ENCODE measurements at regions not wholly inside any gene's neighbourhood (a gene's known extent, or its start where the extent isn't known, plus 50 kb on each side); places are given as distances from the start of the nearest gene placed in this dataset.

DNA sequence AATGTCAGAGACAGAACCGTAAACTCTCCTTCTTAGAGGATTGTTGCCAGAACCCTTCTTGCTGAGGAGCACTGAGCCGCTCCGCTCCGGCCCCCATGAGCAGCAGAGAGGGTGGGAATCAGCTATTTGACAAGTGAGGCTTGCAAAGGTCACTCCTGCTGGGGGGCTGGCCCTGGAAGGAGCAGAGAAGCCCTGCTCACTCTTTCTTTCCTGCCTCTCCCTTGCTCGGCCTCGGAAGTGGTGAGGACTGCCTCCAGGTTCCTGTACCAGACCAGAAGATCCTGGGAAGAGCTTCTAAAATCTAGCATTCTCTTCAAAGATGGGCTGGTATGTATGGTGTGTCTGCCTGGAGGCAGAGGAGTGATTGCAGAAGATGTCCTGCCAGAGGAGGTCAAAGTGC lies 168.6 kb upstream of the NECTIN1 start:
- TF ChIP-seq, protein P1, sequence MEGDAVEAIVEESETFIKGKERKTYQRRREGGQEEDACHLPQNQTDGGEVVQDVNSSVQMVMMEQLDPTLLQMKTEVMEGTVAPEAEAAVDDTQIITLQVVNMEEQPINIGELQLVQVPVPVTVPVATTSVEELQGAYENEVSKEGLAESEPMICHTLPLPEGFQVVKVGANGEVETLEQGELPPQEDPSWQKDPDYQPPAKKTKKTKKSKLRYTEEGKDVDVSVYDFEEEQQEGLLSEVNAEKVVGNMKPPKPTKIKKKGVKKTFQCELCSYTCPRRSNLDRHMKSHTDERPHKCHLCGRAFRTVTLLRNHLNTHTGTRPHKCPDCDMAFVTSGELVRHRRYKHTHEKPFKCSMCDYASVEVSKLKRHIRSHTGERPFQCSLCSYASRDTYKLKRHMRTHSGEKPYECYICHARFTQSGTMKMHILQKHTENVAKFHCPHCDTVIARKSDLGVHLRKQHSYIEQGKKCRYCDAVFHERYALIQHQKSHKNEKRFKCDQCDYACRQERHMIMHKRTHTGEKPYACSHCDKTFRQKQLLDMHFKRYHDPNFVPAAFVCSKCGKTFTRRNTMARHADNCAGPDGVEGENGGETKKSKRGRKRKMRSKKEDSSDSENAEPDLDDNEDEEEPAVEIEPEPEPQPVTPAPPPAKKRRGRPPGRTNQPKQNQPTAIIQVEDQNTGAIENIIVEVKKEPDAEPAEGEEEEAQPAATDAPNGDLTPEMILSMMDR (IDR thresholded peaks at IDR 0.05): no peak
- TF ChIP-seq POLR2A (IDR thresholded peaks at IDR 0.05): no peak

Measured in Peyer's patch (tissue), 4 donors.